ENCODE measurements at regions not wholly inside any gene's neighbourhood (a gene's known extent, or its start where the extent isn't known, plus 50 kb on each side); places are given as distances from the start of the nearest gene placed in this dataset.

DNA sequence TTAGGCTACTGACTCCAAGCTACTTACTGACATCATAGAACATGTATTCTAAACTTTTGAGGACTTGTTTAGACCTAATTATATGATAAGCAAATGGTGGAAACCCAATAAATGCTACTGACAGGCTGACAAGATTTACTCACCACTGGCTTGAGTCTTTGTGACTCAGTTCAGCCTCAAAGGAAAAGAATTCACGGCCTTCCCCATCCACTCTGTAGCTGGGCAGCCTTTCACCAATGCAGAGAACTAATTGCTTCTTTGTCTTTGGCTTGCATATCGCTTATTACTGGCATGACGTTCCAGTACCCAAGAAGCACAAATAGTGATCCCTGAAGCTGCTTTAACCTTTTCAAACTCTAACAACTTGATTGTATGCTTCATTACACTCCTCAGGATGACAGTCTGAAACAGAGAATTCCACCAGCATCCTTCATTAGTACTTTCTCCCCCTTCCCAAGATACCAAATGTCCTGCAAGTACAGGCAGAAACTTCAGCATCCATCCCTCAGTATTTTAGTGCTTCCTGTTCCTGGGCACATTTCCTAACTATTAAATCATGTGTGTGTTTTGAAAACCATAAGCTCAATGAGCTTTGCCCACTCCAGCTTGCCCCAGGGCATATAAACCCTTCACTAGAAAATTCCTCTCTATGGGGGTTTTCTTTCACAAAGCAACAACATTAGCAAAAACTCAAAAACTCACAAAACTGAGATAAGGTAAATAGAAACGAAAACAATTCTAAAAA is 298.1 kb upstream of the SLC7A11 start:
- peak overlapping the region in 1 of 2 donors; percentile 25 for H3K27ac ChIP-seq
- no peaks in the 10 kb centered on the region for H3K9me3 ChIP-seq
- ATAC-seq (ENCODE audit: insufficient number of reproducible peaks, low FRiP score, low read depth) (no peak), DNase-seq (ENCODE audit: low spot score) (no peak)
- no peaks in the 10 kb centered on the region for H3K36me3 ChIP-seq
- H3K4me1 ChIP-seq (ENCODE audit: control insufficient read depth in 1 of 2, low read depth in 2 of 2), result peaks cover 0 to 17% of the 10 kb centered on the region in 2 donors
- TF ChIP-seq, protein P1, sequence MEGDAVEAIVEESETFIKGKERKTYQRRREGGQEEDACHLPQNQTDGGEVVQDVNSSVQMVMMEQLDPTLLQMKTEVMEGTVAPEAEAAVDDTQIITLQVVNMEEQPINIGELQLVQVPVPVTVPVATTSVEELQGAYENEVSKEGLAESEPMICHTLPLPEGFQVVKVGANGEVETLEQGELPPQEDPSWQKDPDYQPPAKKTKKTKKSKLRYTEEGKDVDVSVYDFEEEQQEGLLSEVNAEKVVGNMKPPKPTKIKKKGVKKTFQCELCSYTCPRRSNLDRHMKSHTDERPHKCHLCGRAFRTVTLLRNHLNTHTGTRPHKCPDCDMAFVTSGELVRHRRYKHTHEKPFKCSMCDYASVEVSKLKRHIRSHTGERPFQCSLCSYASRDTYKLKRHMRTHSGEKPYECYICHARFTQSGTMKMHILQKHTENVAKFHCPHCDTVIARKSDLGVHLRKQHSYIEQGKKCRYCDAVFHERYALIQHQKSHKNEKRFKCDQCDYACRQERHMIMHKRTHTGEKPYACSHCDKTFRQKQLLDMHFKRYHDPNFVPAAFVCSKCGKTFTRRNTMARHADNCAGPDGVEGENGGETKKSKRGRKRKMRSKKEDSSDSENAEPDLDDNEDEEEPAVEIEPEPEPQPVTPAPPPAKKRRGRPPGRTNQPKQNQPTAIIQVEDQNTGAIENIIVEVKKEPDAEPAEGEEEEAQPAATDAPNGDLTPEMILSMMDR (IDR thresholded peaks at IDR 0.05), result no peak
- H3K4me3 ChIP-seq, result no peak overlapping the region
- H3K27me3 ChIP-seq (replicated peaks; ENCODE audit: insufficient read depth), result no peaks in the 10 kb centered on the region

DNA sequence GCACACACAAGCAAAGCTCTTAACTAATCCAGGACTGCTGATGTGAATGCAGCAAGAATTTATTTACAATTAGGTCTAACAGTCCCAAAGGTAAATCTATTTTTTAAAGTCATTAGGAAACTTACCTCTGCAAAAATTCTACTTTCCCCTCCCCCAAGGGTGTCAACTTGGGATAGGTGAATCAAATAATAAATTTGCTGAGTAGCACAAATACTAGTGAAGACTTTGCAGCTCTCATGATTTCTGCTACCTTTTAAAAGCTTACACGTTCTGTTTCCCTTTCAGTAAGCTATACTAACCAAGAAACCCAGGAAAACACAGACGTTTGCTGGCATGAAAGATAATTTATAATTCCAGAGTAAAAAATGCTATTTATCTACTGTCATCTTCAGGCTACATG is 296.6 kb upstream of the SLC7A11 start:
- Histone ChIP-seq H3K9me3 (no peaks in the 10 kb centered on the region), H3K4me1 (ENCODE audit: control insufficient read depth in 1 of 2, low read depth in 2 of 2) (peaks cover 0 to 17% of the 10 kb centered on the region in 2 donors), H3K36me3 (no peaks in the 10 kb centered on the region), H3K4me3 (no peak overlapping the region), H3K27ac (no peak overlapping the region), H3K27me3 (replicated peaks; ENCODE audit: insufficient read depth) (no peaks in the 10 kb centered on the region)
- DNase-seq (ENCODE audit: low spot score), result no peak
- no peak for ATAC-seq (ENCODE audit: insufficient number of reproducible peaks, low FRiP score, low read depth)
- TF ChIP-seq, protein P1 (IDR thresholded peaks at IDR 0.05), result no peak

DNA sequence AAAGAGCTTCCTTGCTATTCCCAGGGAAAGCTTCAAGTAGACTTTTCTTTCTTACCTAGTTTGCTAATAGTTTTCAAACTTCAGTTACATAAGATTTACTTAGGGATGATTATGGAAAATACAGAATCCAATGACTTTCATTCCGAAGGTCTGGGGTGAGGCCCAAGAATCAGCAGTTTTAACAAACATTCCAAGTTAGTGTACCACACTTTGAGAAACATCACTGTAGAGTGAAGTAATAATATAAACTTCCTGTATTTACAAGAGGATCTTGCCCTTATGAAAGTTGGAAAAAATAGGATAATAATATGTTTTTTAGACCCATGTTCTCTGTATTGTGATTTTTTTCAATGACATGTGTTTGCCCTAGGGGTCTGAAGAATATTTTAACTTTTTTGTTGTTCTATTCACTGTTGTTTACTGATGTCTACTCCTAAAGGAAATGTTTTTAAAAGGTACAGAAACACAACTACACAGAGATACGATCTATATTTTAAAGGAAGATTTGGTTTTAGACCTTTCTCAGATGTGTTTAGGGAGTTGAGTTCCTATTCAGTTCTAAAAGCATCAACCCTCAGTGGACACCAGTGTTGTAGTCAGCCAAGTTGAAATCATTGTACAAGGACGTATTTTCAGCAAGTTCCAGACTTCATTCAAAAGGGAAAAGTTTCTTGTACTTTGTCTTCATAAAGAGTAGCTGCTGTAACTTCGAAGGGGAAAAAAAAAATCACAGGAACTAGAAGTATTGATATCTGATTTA is 295.8 kb upstream of the SLC7A11 start:
- Histone ChIP-seq H3K27me3 (replicated peaks; ENCODE audit: insufficient read depth) (no peaks in the 10 kb centered on the region), H3K4me3 (no peak overlapping the region), H3K27ac (no peak overlapping the region), H3K9me3 (no peaks in the 10 kb centered on the region), H3K36me3 (no peaks in the 10 kb centered on the region), H3K4me1 (ENCODE audit: control insufficient read depth in 1 of 2, low read depth in 2 of 2) (peaks cover 0 to 17% of the 10 kb centered on the region in 2 donors)
- ATAC-seq (ENCODE audit: insufficient number of reproducible peaks, low FRiP score, low read depth), result no peak
- TF ChIP-seq, protein P1 (IDR thresholded peaks at IDR 0.05), result no peak
- DNase-seq (ENCODE audit: low spot score), result no peak

DNA sequence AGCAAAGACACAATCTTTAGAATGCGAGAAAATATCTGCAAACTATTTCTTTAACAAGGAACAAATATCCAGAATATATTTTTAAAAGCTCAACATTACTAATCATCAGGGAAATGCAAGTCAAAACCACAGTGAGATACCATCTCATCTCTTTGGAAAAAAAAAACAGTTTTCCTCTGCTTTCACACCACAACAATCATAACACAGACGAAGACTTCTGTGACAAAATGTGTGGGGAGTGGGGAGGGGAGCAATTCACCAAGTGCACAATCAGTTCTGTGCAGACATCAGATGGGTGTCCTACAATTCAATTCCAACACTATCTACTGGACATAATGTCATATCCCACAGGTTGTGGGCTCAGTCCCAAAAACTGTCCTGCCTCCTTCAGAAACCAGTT is 293.2 kb upstream of the SLC7A11 start:
- Histone ChIP-seq H3K9me3 (peaks cover 14% of the 10 kb centered on the region), H3K27ac (no peak overlapping the region), H3K36me3 (no peaks in the 10 kb centered on the region), H3K4me1 (ENCODE audit: control insufficient read depth in 1 of 2, low read depth in 2 of 2) (peaks cover 0 to 11% of the 10 kb centered on the region in 2 donors), H3K27me3 (replicated peaks; ENCODE audit: insufficient read depth) (no peaks in the 10 kb centered on the region), H3K4me3 (no peak overlapping the region)
- ATAC-seq (ENCODE audit: insufficient number of reproducible peaks, low FRiP score, low read depth) (no peak), DNase-seq (ENCODE audit: low spot score) (no peak)
- TF ChIP-seq, protein P1 (IDR thresholded peaks at IDR 0.05), result no peak

DNA sequence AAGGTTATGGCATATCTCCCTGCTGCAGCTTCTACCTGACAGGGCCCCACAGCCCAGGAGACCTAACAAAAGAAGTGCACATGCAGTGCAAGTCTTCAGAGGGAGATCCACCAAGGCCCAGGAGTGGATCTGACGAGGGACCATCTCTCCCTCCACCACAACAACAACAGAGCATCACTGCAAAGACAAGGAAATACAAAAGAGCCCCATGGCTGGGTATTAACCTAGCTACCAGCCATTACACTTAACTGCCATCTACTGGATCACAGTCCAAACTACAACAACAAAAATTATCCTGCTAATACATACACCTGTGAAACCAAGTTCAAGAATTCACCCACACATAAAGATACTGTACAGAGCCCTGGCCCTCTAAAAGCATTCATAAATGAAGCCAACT is 280.2 kb upstream of the SLC7A11 start:
- Histone ChIP-seq H3K36me3 (no peaks in the 10 kb centered on the region), H3K4me3 (no peak overlapping the region), H3K9me3 (no peaks in the 10 kb centered on the region), H3K4me1 (ENCODE audit: control insufficient read depth in 1 of 2, low read depth in 2 of 2) (no peaks in the 10 kb centered on the region), H3K27me3 (replicated peaks; ENCODE audit: insufficient read depth) (no peaks in the 10 kb centered on the region), H3K27ac (no peak overlapping the region)
- DNase-seq (ENCODE audit: low spot score) (no peak), ATAC-seq (ENCODE audit: insufficient number of reproducible peaks, low FRiP score, low read depth) (no peak)
- TF ChIP-seq, protein P1 (IDR thresholded peaks at IDR 0.05), result no peak
